HEK293 (cell line): ENCODE measurements at regions not wholly inside any gene's neighbourhood (a gene's known extent, or its start where the extent isn't known, plus 50 kb on each side); places are given as distances from the start of the nearest gene placed in this dataset.

Source experiments
- CTCF ChIA-PET: fragments of 350-600 bp; formaldehyde crosslinking; extraction: SDS; loops from one replicate; lab custom pipeline; 2021; ENCODE audit warnings: antibody characterized with exemption; lab: Yijun Ruan, JAX
- POLR2A ChIA-PET: fragments of 300-600 bp; formaldehyde crosslinking; extraction: SDS; loops from one replicate; lab custom pipeline; 2020; ENCODE audit warnings: antibody characterized with exemption, inconsistent platforms; lab: Yijun Ruan, JAX
- H3K27ac ChIP-seq: fragments of 200-500 bp; sonication (Bioruptor generic); 2 replicates; pipeline ENCODE4 v1.5.1; 2014; ENCODE audit warnings: low read depth, low read length, control low read depth, inconsistent platforms; ENCODE audit errors: extremely low read depth
- H3K36me3 ChIP-seq, 2 experiments: fragments of 200-500 bp in 1 of 2; sonication (Bioruptor generic) in 1 of 2; 1 replicate in 1 of 2; 2 replicates in 1 of 2; pipeline ENCODE4 v1.5.1; 2014 to 2017; ENCODE audit warnings: inconsistent platforms in 2 of 2, low read length in 2 of 2; ENCODE audit not compliant: control insufficient read depth in 2 of 2, insufficient read depth in 1 of 2
- H3K4me1 ChIP-seq: fragments of 200-500 bp; sonication (Bioruptor generic); 2 replicates; pipeline ENCODE4 v1.5.1; 2014; ENCODE audit warnings: mild to moderate bottlenecking, low read length, inconsistent platforms; ENCODE audit not compliant: control insufficient read depth, insufficient read depth
- H3K4me3 ChIP-seq: 2 replicates; pipeline ENCODE4 v1.5.1; 2011; ENCODE audit warnings: low read depth, mild to moderate bottlenecking, control low read depth, low read length, moderate library complexity
- H3K9me3 ChIP-seq: fragments of 200-500 bp; sonication (Bioruptor generic); 2 replicates; pipeline ENCODE4 v1.5.1; 2014; ENCODE audit warnings: low read depth, low read length, inconsistent platforms; ENCODE audit not compliant: control insufficient read depth, insufficient read depth
- KLF10 ChIP-seq: fragments of 450-650 bp; IDR thresholded peaks from 2 replicates; pipeline ENCODE4 v1.5.1; 2018; ENCODE audit warnings: missing biosample characterization, mild to moderate bottlenecking, missing genetic modification characterization
- OVOL3 ChIP-seq: fragments of 450-650 bp; formaldehyde crosslinking; IDR thresholded peaks from 2 replicates; pipeline ENCODE4 v1.5.1; 2016; ENCODE audit warnings: missing biosample characterization, missing genetic modification characterization
- SETDB1 ChIP-seq: IDR thresholded peaks from one replicate; pipeline ENCODE4 v1.6.1; 2017; ENCODE audit warnings: mild to moderate bottlenecking, low read length, moderate library complexity, mixed read lengths; ENCODE audit not compliant: insufficient read length
- TRIM28 ChIP-seq: IDR thresholded peaks from 2 replicates; pipeline ENCODE4 v1.6.1; 2011; ENCODE audit warnings: low read length, control low read depth, borderline replicate concordance
- ZBTB7A ChIP-seq: fragments of 450-650 bp; formaldehyde crosslinking; IDR thresholded peaks from 2 replicates; pipeline ENCODE4 v1.5.1; 2016; ENCODE audit warnings: low read depth, missing biosample characterization, missing genetic modification characterization
- ZEB2 ChIP-seq: fragments of 450-650 bp; formaldehyde crosslinking; IDR thresholded peaks from 2 replicates; pipeline ENCODE4 v1.5.1; 2016; ENCODE audit warnings: missing biosample characterization, missing genetic modification characterization
- ZNF148 ChIP-seq: fragments of 450-650 bp; formaldehyde crosslinking; IDR thresholded peaks from 2 replicates; pipeline ENCODE4 v1.5.0; 2017; ENCODE audit warnings: missing biosample characterization, missing genetic modification characterization, borderline replicate concordance
- ZNF175 ChIP-seq: fragments of 450-650 bp; formaldehyde crosslinking; IDR thresholded peaks from 2 replicates; pipeline ENCODE4 v1.5.1; 2016; ENCODE audit warnings: missing biosample characterization, missing genetic modification characterization
- ZNF19 ChIP-seq: fragments of 450-650 bp; formaldehyde crosslinking; IDR thresholded peaks from 2 replicates; pipeline ENCODE4; 2016; ENCODE audit warnings: missing biosample characterization, missing genetic modification characterization, low read depth
- ZNF280C ChIP-seq: fragments of 450-650 bp; formaldehyde crosslinking; IDR thresholded peaks from 2 replicates; pipeline ENCODE4 v1.5.1; 2016; ENCODE audit warnings: missing biosample characterization, missing genetic modification characterization
- ZNF292 ChIP-seq: fragments of 450-650 bp; formaldehyde crosslinking; IDR thresholded peaks from 2 replicates; pipeline ENCODE4 v1.5.1; 2016; ENCODE audit warnings: low read depth, missing biosample characterization, missing genetic modification characterization, borderline replicate concordance
- ZNF324 ChIP-seq: fragments of 450-650 bp; formaldehyde crosslinking; IDR thresholded peaks from 2 replicates; pipeline ENCODE4 v1.5.1; 2016; ENCODE audit warnings: missing biosample characterization, missing genetic modification characterization
- ZNF544 ChIP-seq: fragments of 450-650 bp; formaldehyde crosslinking; IDR thresholded peaks from 2 replicates; pipeline ENCODE4 v1.5.0; 2017; ENCODE audit warnings: missing biosample characterization, missing genetic modification characterization
- ZNF585B ChIP-seq: fragments of 450-650 bp; formaldehyde crosslinking; IDR thresholded peaks from 2 replicates; pipeline ENCODE4 v1.5.1; 2016; ENCODE audit warnings: missing biosample characterization, missing genetic modification characterization
- ZNF610 ChIP-seq: fragments of 450-650 bp; formaldehyde crosslinking; IDR thresholded peaks from 2 replicates; pipeline ENCODE4 v1.5.1; 2016; ENCODE audit warnings: missing biosample characterization, missing genetic modification characterization, borderline replicate concordance
- ZNF623 ChIP-seq: fragments of 450-650 bp; formaldehyde crosslinking; IDR thresholded peaks from 2 replicates; pipeline ENCODE4 v1.5.1; 2016; ENCODE audit warnings: missing biosample characterization, missing genetic modification characterization
- ZNF654 ChIP-seq: fragments of 450-650 bp; formaldehyde crosslinking; IDR thresholded peaks from 2 replicates; pipeline ENCODE4 v1.5.1; 2016; ENCODE audit warnings: low read depth, missing biosample characterization, missing genetic modification characterization
- TF ChIP-seq, protein P1 (sequence below): fragments of 450-650 bp; IDR thresholded peaks from 2 replicates; pipeline ENCODE4 v1.5.1; 2018; ENCODE audit warnings: missing biosample characterization, mild to moderate bottlenecking, missing genetic modification characterization
- TF ChIP-seq, protein P2 (sequence below): fragments of 450-650 bp; formaldehyde crosslinking; IDR thresholded peaks from 2 replicates; pipeline ENCODE4 v1.5.1; 2016; ENCODE audit warnings: missing biosample characterization, missing genetic modification characterization
- TF ChIP-seq, protein P3 (sequence below): sonication (generic); formaldehyde crosslinking; IDR thresholded peaks from 2 replicates; pipeline ENCODE4 v1.8.1; 2022; ENCODE audit warnings: mild to moderate bottlenecking, moderate library complexity, missing genetic modification reagents

DNA sequence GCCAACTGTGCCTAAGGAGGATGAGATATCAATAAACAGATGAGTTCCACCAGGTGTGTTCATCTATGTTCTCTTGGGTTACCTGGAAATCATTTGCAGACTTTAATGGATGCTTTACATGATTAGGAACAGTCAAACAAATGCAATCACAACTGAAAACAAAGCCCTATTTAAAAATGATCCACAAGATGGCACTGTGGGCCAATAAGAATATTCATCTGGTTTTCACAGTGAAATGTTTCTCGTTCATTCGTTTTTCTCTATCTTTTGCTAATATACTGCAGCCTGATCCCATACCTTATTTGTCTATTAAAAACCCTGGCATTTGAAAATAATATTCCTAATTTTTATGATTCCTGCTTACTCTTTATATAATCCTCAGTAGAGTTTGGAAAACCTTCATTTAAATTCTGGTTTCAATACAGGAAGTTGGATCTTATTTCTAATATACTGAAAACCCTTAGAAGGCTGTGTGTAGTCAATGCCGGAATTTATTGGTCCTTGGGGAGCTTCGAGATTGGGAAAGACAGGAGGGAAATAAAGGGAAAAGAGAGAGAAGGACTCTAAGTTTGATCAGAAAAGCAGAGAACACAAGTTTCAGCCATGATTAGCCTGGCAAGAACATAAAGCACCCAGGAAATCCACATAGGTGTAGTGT, 63.8 kb upstream of the TAPT1 start:
- Histone ChIP-seq H3K9me3 (no peaks in the 10 kb centered on the region), H3K4me1 (no peaks in the 10 kb centered on the region), H3K36me3 (no peaks in the 10 kb centered on the region), H3K27ac (no peak overlapping the region), H3K4me3 (no peak overlapping the region)
- ChIA-PET CTCF (interaction anchor here (0.7 to 2.3 kb wide), 12 partner anchors 24 to 1183 kb away, joined by 3 to 6 read pairs (median 4); no protein-coding TSS in a partner anchor), POLR2A (no interaction called here)
- TF ChIP-seq OVOL3 (tag by site-specific recombination) (no peak), ZNF610 (tag by site-specific recombination) (no peak), ZEB2 (tag by site-specific recombination) (no peak), ZNF654 (tag by site-specific recombination) (peak; percentile 74)

DNA sequence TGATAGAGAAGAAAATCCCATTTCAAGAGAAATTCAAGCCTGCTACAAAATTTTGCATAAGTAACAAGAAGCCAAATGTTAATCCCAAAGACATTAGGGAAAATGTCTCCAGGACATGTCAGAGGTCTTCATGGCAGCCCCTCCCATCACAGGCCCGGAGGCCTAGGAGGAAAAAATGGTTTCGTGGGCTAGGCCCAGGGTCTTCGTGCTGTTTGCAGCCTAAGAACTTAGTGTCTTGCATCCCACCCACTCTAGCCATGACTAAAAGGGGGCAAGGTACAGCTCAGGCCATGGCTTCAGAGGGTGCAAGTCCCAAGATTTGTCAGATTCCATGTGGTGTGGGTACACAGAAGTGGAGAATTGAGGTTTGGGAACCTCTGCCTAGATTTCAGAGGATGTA, 57.8 kb upstream of the TAPT1 start:
- TF ChIP-seq ZNF324 = no peak
- no peak for TF ChIP-seq ZNF280C
- TF ChIP-seq ZNF585B (tag by site-specific recombination) = peak; percentile 96
- peak; percentile 89 for TF ChIP-seq SETDB1
- peak; percentile 87; the same call in 1 of the 2 replicates for TF ChIP-seq TRIM28
- no peaks in the 10 kb centered on the region for H3K4me1 ChIP-seq
- ChIA-PET POLR2A (no interaction called here), CTCF (interaction anchor here (0.6 kb wide), 1 partner anchor 1181 kb away, joined by 3 read pairs; no protein-coding TSS in a partner anchor)
- H3K36me3 ChIP-seq = no peaks in the 10 kb centered on the region
- no peak overlapping the region for H3K4me3 ChIP-seq
- H3K9me3 ChIP-seq = no peaks in the 10 kb centered on the region
- H3K27ac ChIP-seq = no peak overlapping the region

GRCh38 chr4:16278178-16278577, 51.9 kb upstream of the TAPT1 start:
- H3K4me1 ChIP-seq = no peaks in the 10 kb centered on the region
- ChIA-PET CTCF (interaction anchor here (0.8 kb wide), 1 partner anchor 1196 kb away, joined by 3 read pairs; no protein-coding TSS in a partner anchor), POLR2A (no interaction called here)
- no peak for TF ChIP-seq ZNF19 (tag by site-specific recombination)
- no peak for TF ChIP-seq ZNF292 (tag by site-specific recombination)
- no peak for TF ChIP-seq ZBTB7A
- TF ChIP-seq ZNF544 (tag by site-specific recombination) = no peak
- TF ChIP-seq ZNF148 (tag by site-specific recombination) = no peak
- TF ChIP-seq KLF10 (tag by site-specific recombination) = no peak
- no peak for TF ChIP-seq ZNF175 (tag by site-specific recombination)
- TF ChIP-seq, protein P1, sequence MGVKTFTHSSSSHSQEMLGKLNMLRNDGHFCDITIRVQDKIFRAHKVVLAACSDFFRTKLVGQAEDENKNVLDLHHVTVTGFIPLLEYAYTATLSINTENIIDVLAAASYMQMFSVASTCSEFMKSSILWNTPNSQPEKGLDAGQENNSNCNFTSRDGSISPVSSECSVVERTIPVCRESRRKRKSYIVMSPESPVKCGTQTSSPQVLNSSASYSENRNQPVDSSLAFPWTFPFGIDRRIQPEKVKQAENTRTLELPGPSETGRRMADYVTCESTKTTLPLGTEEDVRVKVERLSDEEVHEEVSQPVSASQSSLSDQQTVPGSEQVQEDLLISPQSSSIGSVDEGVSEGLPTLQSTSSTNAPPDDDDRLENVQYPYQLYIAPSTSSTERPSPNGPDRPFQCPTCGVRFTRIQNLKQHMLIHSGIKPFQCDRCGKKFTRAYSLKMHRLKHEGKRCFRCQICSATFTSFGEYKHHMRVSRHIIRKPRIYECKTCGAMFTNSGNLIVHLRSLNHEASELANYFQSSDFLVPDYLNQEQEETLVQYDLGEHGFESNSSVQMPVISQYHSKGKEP (tag by site-specific recombination) = no peak
- TF ChIP-seq, protein P2, sequence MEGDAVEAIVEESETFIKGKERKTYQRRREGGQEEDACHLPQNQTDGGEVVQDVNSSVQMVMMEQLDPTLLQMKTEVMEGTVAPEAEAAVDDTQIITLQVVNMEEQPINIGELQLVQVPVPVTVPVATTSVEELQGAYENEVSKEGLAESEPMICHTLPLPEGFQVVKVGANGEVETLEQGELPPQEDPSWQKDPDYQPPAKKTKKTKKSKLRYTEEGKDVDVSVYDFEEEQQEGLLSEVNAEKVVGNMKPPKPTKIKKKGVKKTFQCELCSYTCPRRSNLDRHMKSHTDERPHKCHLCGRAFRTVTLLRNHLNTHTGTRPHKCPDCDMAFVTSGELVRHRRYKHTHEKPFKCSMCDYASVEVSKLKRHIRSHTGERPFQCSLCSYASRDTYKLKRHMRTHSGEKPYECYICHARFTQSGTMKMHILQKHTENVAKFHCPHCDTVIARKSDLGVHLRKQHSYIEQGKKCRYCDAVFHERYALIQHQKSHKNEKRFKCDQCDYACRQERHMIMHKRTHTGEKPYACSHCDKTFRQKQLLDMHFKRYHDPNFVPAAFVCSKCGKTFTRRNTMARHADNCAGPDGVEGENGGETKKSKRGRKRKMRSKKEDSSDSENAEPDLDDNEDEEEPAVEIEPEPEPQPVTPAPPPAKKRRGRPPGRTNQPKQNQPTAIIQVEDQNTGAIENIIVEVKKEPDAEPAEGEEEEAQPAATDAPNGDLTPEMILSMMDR (tag by site-specific recombination) = no peak
- TF ChIP-seq, protein P3, sequence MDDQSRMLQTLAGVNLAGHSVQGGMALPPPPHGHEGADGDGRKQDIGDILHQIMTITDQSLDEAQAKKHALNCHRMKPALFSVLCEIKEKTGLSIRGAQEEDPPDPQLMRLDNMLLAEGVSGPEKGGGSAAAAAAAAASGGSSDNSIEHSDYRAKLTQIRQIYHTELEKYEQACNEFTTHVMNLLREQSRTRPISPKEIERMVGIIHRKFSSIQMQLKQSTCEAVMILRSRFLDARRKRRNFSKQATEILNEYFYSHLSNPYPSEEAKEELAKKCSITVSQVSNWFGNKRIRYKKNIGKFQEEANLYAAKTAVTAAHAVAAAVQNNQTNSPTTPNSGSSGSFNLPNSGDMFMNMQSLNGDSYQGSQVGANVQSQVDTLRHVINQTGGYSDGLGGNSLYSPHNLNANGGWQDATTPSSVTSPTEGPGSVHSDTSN (CRISPR knock-in tag) = no peak
- no peak for TF ChIP-seq ZNF623 (tag by site-specific recombination)
- no peak overlapping the region for H3K4me3 ChIP-seq
- no peak overlapping the region for H3K27ac ChIP-seq
- H3K9me3 ChIP-seq = no peaks in the 10 kb centered on the region
- no peaks in the 10 kb centered on the region for H3K36me3 ChIP-seq
